Kidney (tissue), 13 donors: ENCODE measurements at regions not wholly inside any gene's neighbourhood (a gene's known extent, or its start where the extent isn't known, plus 50 kb on each side); places are given as distances from the start of the nearest gene placed in this dataset.
A peak's percentile ranks its signal among the peaks of the same experiment; 100 is the strongest.

ENCODE experiments used
- DNase-seq, 5 donors: peaks; one replicate each; pipeline ENCODE4 v3.0.0-alpha.2; 2013 to 2020
- FAIRE-seq: peaks from 2 replicates; lab custom pipeline; 2012; peaks lifted over from hg19 to GRCh38; lab: Jason Lieb, UNC
- H3K27ac ChIP-seq, 2 donors: one replicate each; pipeline ENCODE4 v1.7.0; 2013; ENCODE audit warnings: low read depth in 2 of 2, low read length in 2 of 2, inconsistent platforms in 1 of 2
- H3K27me3 ChIP-seq: one replicate; pipeline ENCODE4 v1.7.1; 2013; ENCODE audit warnings: low read length, inconsistent platforms; ENCODE audit not compliant: control insufficient read depth, insufficient read depth
- H3K36me3 ChIP-seq, 3 donors: one replicate each; pipeline versions ENCODE4 v1.7.0 to v1.7.1; 2013; ENCODE audit warnings: low read length in 3 of 3, control low read depth in 1 of 3, inconsistent platforms in 1 of 3; ENCODE audit not compliant: insufficient read depth in 3 of 3, control insufficient read depth in 2 of 3
- H3K4me1 ChIP-seq, 3 donors: one replicate each; pipeline versions ENCODE4 v1.7.0 to v1.7.1; 2013; ENCODE audit warnings: low read length in 3 of 3, inconsistent platforms in 1 of 3, low read depth in 1 of 3; ENCODE audit not compliant: control insufficient read depth in 2 of 3, insufficient read depth in 2 of 3
- H3K4me3 ChIP-seq, 3 donors: one replicate each; pipeline versions ENCODE4 v1.7.0 to v1.8.1; 2013; ENCODE audit warnings: low read length in 3 of 3, control low read depth in 1 of 3, inconsistent platforms in 1 of 3
- H3K9ac ChIP-seq, 3 donors: one replicate each; pipeline versions ENCODE4 v1.7.0 to v1.7.1; 2013; ENCODE audit warnings: low read length in 3 of 3, control low read depth in 1 of 3, inconsistent platforms in 1 of 3
- H3K9me3 ChIP-seq, 3 donors: one replicate each; pipeline versions ENCODE4 v1.7.0 to v1.7.1; 2013; ENCODE audit warnings: low read length in 3 of 3, control low read depth in 1 of 3, inconsistent platforms in 1 of 3; ENCODE audit not compliant: control insufficient read depth in 2 of 3, insufficient read depth in 1 of 3
- CTCF ChIP-seq: IDR thresholded peaks from 3 replicates; pipeline ENCODE4 v1.5.1; 2012; ENCODE audit warnings: mild to moderate bottlenecking, moderate library complexity, borderline replicate concordance; ENCODE audit not compliant: insufficient read depth; ENCODE audit errors: extremely low read depth
- intact Hi-C: fragments of 100-400 bp; cut with DNase I; formaldehyde crosslinking; loops from one replicate; pipeline ENCODE4 v1.11.1; 2022
- donor health status: control.
- donor health status: control.
- donor health status: control.
- donor health status: control.
- donor health status: control.
- donor health status: DM: yes; HTN: yes; CAD: no.
- donor health status: Normal renal cell carcinoma (clear cell type).

GRCh38 chr6:19356692-19357091, 480.5 kb upstream of the ID4 start:
- no peak for FAIRE-seq
- no peak for TF ChIP-seq CTCF
- Histone ChIP-seq H3K27me3 (no peaks in the 10 kb centered on the region), H3K4me1 (no peaks in the 10 kb centered on the region), H3K9ac (no peak overlapping the region), H3K4me3 (no peak overlapping the region), H3K9me3 (no peaks in the 10 kb centered on the region), H3K27ac (no peak overlapping the region), H3K36me3 (no peaks in the 10 kb centered on the region)
- DNase-seq: no peak
- intact Hi-C loops: no loop called here

GRCh38 chr6:19362396-19362795, 474.8 kb upstream of the ID4 start:
- intact Hi-C loops: no loop called here
- Histone ChIP-seq H3K36me3 (no peaks in the 10 kb centered on the region), H3K4me1 (no peaks in the 10 kb centered on the region), H3K9me3 (peaks cover 0 to 2% (median 0%) of the 10 kb centered on the region in 3 donors), H3K27ac (no peak overlapping the region), H3K27me3 (no peaks in the 10 kb centered on the region), H3K4me3 (no peak overlapping the region), H3K9ac (no peak overlapping the region)
- DNase-seq (peak in 1 of 5 donors; percentile 63), FAIRE-seq (no peak)
- TF ChIP-seq CTCF: no peak

DNA sequence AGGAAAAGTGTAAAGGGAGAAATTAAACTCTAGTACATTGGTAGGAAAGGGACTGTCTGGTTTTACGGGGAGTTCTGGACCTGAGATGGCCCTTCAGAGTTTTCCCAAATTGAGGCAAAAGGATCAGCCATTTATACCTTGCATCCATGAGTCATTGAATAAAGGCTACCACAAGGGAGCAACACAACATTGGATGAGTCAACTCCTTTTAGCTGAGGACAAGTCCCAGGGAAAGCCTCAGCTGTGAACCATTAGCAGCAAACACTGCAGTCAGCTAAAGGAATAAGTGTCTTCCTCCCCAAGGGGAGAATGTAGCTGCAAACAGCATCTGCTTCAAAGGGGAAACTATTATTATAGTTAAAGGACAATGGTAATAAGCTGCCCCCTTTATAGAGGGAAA, 468.7 kb upstream of the ID4 start:
- Histone ChIP-seq H3K4me1 (no peaks in the 10 kb centered on the region), H3K27me3 (no peaks in the 10 kb centered on the region), H3K27ac (no peak overlapping the region), H3K9ac (no peak overlapping the region), H3K36me3 (no peaks in the 10 kb centered on the region), H3K9me3 (peaks cover 0 to 4% (median 0%) of the 10 kb centered on the region in 3 donors), H3K4me3 (no peak overlapping the region)
- intact Hi-C loops: no loop called here
- no peak for TF ChIP-seq CTCF
- DNase-seq: no peak
- no peak for FAIRE-seq

- no peak for FAIRE-seq
- no peak for TF ChIP-seq CTCF
- Histone ChIP-seq H3K4me3 (no peak overlapping the region), H3K4me1 (no peaks in the 10 kb centered on the region), H3K9me3 (peaks cover 0 to 4% (median 0%) of the 10 kb centered on the region in 3 donors), H3K36me3 (no peaks in the 10 kb centered on the region), H3K27me3 (no peaks in the 10 kb centered on the region), H3K27ac (no peak overlapping the region), H3K9ac (no peak overlapping the region)
- intact Hi-C loops: no loop called here
- no peak for DNase-seq
Measured at GRCh38 chr6:19369785-19370184, 467.4 kb upstream of the ID4 start.
